Adrenal gland (tissue), 9 donors: ENCODE measurements at regions not wholly inside any gene's neighbourhood (a gene's known extent, or its start where the extent isn't known, plus 50 kb on each side); places are given as distances from the start of the nearest gene placed in this dataset.

Experiments used
- DNase-seq, 7 donors: peaks; one replicate each; pipeline ENCODE4 v3.0.0-alpha.2; 2019 to 2020
- H3K27ac ChIP-seq, 5 donors: fragments of 200-600 bp; sonication (generic) in 4 of 5; 1 replicate in 3 of 5; 2 replicates in 2 of 5; pipeline versions ENCODE4 v1.5.1 to v1.8.0; 2016 to 2020; ENCODE audit warnings: mild to moderate bottlenecking in 1 of 5
- H3K27me3 ChIP-seq: fragments of 200-600 bp; 2 replicates; pipeline ENCODE4 v1.8.0; 2021
- H3K36me3 ChIP-seq, 2 donors: fragments of 200-600 bp; replicated peaks in 1 of 2; 1 replicate in 1 of 2; 2 replicates in 1 of 2; pipeline versions ENCODE4 v1.5.1 to v1.8.0; 2018 to 2022
- H3K4me1 ChIP-seq, 2 donors: fragments of 200-600 bp; replicated peaks in 1 of 2; 1 replicate in 1 of 2; 2 replicates in 1 of 2; pipeline versions ENCODE4 v1.5.1 to v1.8.0; 2018 to 2021
- H3K4me3 ChIP-seq, 4 donors: fragments of 200-600 bp; sonication (generic) in 3 of 4; one replicate each; pipeline ENCODE4 v1.5.1; 2016 to 2018
- H3K9me3 ChIP-seq, 3 donors: fragments of 200-600 bp; sonication (generic) in 1 of 3; replicated peaks in 1 of 3; 1 replicate in 2 of 3; 2 replicates in 1 of 3; pipeline versions ENCODE4 v1.5.1 to v1.8.0; 2016 to 2021
- POLR2A ChIP-seq, 2 donors: fragments of 450-650 bp; IDR thresholded peaks; one replicate each; pipeline ENCODE4 v1.6.1; 2017; ENCODE audit warnings: antibody characterized with exemption in 2 of 2, mild to moderate bottlenecking in 2 of 2, moderate library complexity in 1 of 2
- whole genome bisulfite sequencing, 4 donors: extraction: QIAGEN DNeasy Blood & Tissue Kit in 2 of 4; methylation state at CpG; one replicate each; pipeline versions ENCODE4 v1.1.5 to v1.1.7; 2013 to 2017; 5-methylcytosine and 5-hydroxymethylcytosine counted together
- intact Hi-C, 2 donors: fragments of 100-400 bp; cut with DNase I; formaldehyde crosslinking; loops; one replicate each; pipeline versions ENCODE4 v1.14.1 to v1.15.0; 2022 to 2023
- TF ChIP-seq, protein P1 (sequence below), 6 experiments: fragments of 450-650 bp in 4 of 6; fragments of 200-600 bp in 2 of 6; sonication (generic) in 1 of 6; IDR thresholded peaks; 1 replicate in 5 of 6; 2 replicates in 1 of 6; pipeline versions ENCODE4 v1.5.1 to v1.8.0; 2016 to 2021; ENCODE audit warnings: antibody characterized with exemption in 6 of 6, mild to moderate bottlenecking in 2 of 6, moderate library complexity in 1 of 6
- donor health status: healthy with polysubstance abuse.
- donor health status: Bipolar disorder and iron deficiency.
- donor health status: DM: yes; HTN: yes; CAD: no.
- donor health status: DM: no; HTN: no; CAD: no.
- donor health status: DM: no; HTN: no; CAD: no.

GRCh38 chr14:43003845-43004244 lies 1397.2 kb downstream of the LRFN5 start:
- intact Hi-C loops: no loop called here
- 69 to 84% (median 79%) methylated on average over 3 of the region's 3 CpGs for WGBS, 4 donors
- H3K27ac ChIP-seq: no peak overlapping the region
- TF ChIP-seq, protein P1, sequence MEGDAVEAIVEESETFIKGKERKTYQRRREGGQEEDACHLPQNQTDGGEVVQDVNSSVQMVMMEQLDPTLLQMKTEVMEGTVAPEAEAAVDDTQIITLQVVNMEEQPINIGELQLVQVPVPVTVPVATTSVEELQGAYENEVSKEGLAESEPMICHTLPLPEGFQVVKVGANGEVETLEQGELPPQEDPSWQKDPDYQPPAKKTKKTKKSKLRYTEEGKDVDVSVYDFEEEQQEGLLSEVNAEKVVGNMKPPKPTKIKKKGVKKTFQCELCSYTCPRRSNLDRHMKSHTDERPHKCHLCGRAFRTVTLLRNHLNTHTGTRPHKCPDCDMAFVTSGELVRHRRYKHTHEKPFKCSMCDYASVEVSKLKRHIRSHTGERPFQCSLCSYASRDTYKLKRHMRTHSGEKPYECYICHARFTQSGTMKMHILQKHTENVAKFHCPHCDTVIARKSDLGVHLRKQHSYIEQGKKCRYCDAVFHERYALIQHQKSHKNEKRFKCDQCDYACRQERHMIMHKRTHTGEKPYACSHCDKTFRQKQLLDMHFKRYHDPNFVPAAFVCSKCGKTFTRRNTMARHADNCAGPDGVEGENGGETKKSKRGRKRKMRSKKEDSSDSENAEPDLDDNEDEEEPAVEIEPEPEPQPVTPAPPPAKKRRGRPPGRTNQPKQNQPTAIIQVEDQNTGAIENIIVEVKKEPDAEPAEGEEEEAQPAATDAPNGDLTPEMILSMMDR (IDR thresholded peaks at IDR 0.05): no peak
- no peak for TF ChIP-seq POLR2A (IDR thresholded peaks at IDR 0.05)
- no peaks in the 10 kb centered on the region for H3K9me3 ChIP-seq
- H3K4me3 ChIP-seq: no peak overlapping the region
- DNase-seq: no peak
- no peaks in the 10 kb centered on the region for H3K36me3 ChIP-seq
- no peaks in the 10 kb centered on the region for H3K27me3 ChIP-seq
- H3K4me1 ChIP-seq: no peaks in the 10 kb centered on the region

DNA sequence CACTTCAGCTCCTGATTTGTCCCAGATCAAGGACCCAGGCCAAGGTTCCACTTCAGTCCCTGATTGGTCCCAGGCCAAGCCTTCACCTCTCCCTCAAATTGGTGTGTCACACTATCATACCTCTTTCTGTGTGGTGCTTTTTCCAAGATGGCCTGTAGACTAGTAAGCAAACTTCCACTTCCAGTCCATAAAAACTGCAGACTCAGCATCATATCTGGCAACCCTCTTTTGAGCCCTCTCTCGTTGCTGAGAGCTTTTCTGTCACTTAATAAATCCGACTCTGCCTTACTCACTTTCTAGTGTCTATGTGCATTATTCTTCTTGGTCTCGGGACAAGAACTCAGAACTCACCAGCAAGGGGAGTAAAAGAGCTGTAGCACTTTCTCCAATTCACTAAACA lies 1395.1 kb downstream of the LRFN5 start:
- 67 to 80% (median 69%) methylated on average over 3 of the region's 3 CpGs for WGBS, 4 donors
- no peaks in the 10 kb centered on the region for H3K36me3 ChIP-seq
- no peaks in the 10 kb centered on the region for H3K9me3 ChIP-seq
- intact Hi-C loops: no loop called here
- H3K27ac ChIP-seq: no peak overlapping the region
- no peaks in the 10 kb centered on the region for H3K4me1 ChIP-seq
- DNase-seq: no peak
- TF ChIP-seq, protein P1 (IDR thresholded peaks at IDR 0.05): no peak
- no peak for TF ChIP-seq POLR2A (IDR thresholded peaks at IDR 0.05)
- no peaks in the 10 kb centered on the region for H3K27me3 ChIP-seq
- H3K4me3 ChIP-seq: no peak overlapping the region

DNA sequence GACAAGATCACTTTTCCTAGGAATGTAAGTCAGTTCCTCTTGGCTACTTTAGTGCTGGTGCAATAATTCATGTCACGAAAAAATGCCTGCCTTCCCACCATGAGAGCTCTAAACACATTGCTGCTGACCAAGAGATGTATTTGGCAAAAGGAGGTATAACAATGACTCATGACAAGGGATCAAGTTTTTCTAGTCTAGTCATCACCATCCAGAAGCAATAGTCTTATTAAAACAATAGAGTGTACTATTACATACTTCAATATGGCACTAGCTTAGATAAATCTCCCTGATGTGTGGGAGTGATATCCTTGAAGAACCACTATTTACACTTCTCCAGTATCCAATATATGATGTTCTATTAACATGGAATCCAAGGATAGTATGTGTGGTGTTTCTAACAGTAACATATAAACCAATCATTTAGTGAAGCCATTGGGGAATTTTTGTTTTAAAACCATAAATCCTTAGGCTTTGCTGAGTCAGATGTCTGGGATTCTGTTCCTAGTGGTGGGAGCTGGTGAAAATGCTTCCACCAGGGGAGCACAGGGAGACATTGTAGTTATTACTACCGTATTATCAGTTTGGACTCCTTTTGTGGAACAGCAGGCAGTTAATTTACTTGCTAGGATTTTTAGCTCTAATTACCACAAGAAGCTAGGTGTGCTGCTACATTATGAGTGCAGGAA lies 1387.5 kb downstream of the LRFN5 start:
- Histone ChIP-seq H3K4me1 (no peaks in the 10 kb centered on the region), H3K9me3 (no peaks in the 10 kb centered on the region), H3K27ac (no peak overlapping the region), H3K4me3 (no peak overlapping the region), H3K36me3 (no peaks in the 10 kb centered on the region), H3K27me3 (no peaks in the 10 kb centered on the region)
- intact Hi-C loops: no loop called here
- no peak for TF ChIP-seq POLR2A (IDR thresholded peaks at IDR 0.05)
- TF ChIP-seq, protein P1 (IDR thresholded peaks at IDR 0.05): no peak
- no peak for DNase-seq
- WGBS, 4 donors: 53 to 73% (median 70%) methylated on average over 2 of the region's 2 CpGs

- Histone ChIP-seq H3K36me3 (no peaks in the 10 kb centered on the region), H3K4me3 (no peak overlapping the region), H3K27ac (no peak overlapping the region), H3K27me3 (no peaks in the 10 kb centered on the region), H3K4me1 (no peaks in the 10 kb centered on the region), H3K9me3 (no peaks in the 10 kb centered on the region)
- no peak for DNase-seq
- 57 to 75% (median 66%) methylated on average over 1 of the region's 1 CpG for WGBS, 4 donors
- intact Hi-C loops: no loop called here
- TF ChIP-seq, protein P1 (IDR thresholded peaks at IDR 0.05): no peak
These were observed 1386.3 kb downstream of the LRFN5 start for GRCh38 chr14:42992930-42993329.
